Stimulated activated CD4-positive, alpha-beta T cell treated with anti-CD3 and anti-CD28 coated beads, TNF-alpha, amount 100 ng/mL, for 24 hours (primary cell): ENCODE measurements at regions not wholly inside any gene's neighbourhood (a gene's known extent, or its start where the extent isn't known, plus 50 kb on each side); places are given as distances from the start of the nearest gene placed in this dataset.
"Not testable (repeated sequence)": the region's sequence is repeated elsewhere in the genome, so short reads cannot be mapped to it uniquely, and the experiment has no call there.

Experiments used
- DNase-seq, 3 experiments: peaks; one replicate each; pipeline ENCODE4 v3.0.0-alpha.2; 2020; ENCODE audit warnings: low read depth in 3 of 3

GRCh38 chr5:116970318-116970717, 395.7 kb upstream of the SEMA6A start:
- DNase-seq, result no peak

GRCh38 chr5:116964438-116964837, 389.8 kb upstream of the SEMA6A start:
- no peak for DNase-seq

- no peak for DNase-seq
Observed at GRCh38 chr5:116961021-116961420, 386.4 kb upstream of the SEMA6A start.

GRCh38 chr5:116959843-116960242, 385.2 kb upstream of the SEMA6A start:
- no peak for DNase-seq

GRCh38 chr5:116953251-116953930, 378.8 kb upstream of the SEMA6A start:
- no peak for DNase-seq

GRCh38 chr5:116951219-116951618, 376.6 kb upstream of the SEMA6A start:
- DNase-seq, result no peak

- DNase-seq, result peak; percentile 15 to 58 (median 35)
Observed at GRCh38 chr5:116947691-116948528, 373.3 kb upstream of the SEMA6A start.

GRCh38 chr5:116945613-116946382, 371.2 kb upstream of the SEMA6A start:
- not testable (repeated sequence) for DNase-seq

- DNase-seq, result no peak
Observed at GRCh38 chr5:116944183-116944582, 369.6 kb upstream of the SEMA6A start.

GRCh38 chr5:116942622-116943021, 368.0 kb upstream of the SEMA6A start:
- DNase-seq, result no peak

GRCh38 chr5:116939641-116940040, 365.0 kb upstream of the SEMA6A start:
- no peak for DNase-seq

GRCh38 chr5:116938488-116938887, 363.9 kb upstream of the SEMA6A start:
- DNase-seq, result no peak

GRCh38 chr5:116935561-116936162, 361.0 kb upstream of the SEMA6A start:
- DNase-seq, result no peak

- DNase-seq, result no peak
Observed at GRCh38 chr5:116930616-116931015, 356.0 kb upstream of the SEMA6A start.

GRCh38 chr5:116923344-116923743, 348.7 kb upstream of the SEMA6A start:
- no peak for DNase-seq

GRCh38 chr5:116922532-116922931, 347.9 kb upstream of the SEMA6A start:
- DNase-seq, result no peak

- DNase-seq, result no peak
Observed at GRCh38 chr5:116914869-116915504, 340.4 kb upstream of the SEMA6A start.

- no peak for DNase-seq
Observed at GRCh38 chr5:116912221-116912620, 337.6 kb upstream of the SEMA6A start.

- DNase-seq, result no peak
Observed at GRCh38 chr5:116911074-116911473, 336.5 kb upstream of the SEMA6A start.

GRCh38 chr5:116908537-116908936, 333.9 kb upstream of the SEMA6A start:
- no peak for DNase-seq

- DNase-seq, result no peak
Observed at GRCh38 chr5:116905885-116906284, 331.3 kb upstream of the SEMA6A start.

GRCh38 chr5:116900793-116901192, 326.2 kb upstream of the SEMA6A start:
- DNase-seq, result no peak
